ENCODE measurements at regions not wholly inside any gene's neighbourhood (a gene's known extent, or its start where the extent isn't known, plus 50 kb on each side); places are given as distances from the start of the nearest gene placed in this dataset.

GRCh38 chr2:162915858-162916257 is 77.3 kb upstream of the KCNH7 start:
- no peak overlapping the region for H3K4me3 ChIP-seq
- 82% methylated on average over 7 of the region's 8 CpGs for WGBS (ENCODE audit: insufficient coverage, low coverage, low lambda C conversion rate, missing lambda C conversion rate)
- intact Hi-C loops (cut with DNase I): no loop called here
- no peak for DNase-seq
- no peaks in the 10 kb centered on the region for H3K27me3 ChIP-seq
- H3K9me3 ChIP-seq: no peaks in the 10 kb centered on the region
- no peak for TF ChIP-seq CTCF (IDR thresholded peaks at IDR 0.05)
- no peak for ATAC-seq
- no peak overlapping the region for H3K27ac ChIP-seq
- H3K36me3 ChIP-seq: no peaks in the 10 kb centered on the region
- H3K4me1 ChIP-seq: no peaks in the 10 kb centered on the region

- intact Hi-C loops (cut with DNase I): no loop called here
- Histone ChIP-seq H3K4me1 (no peaks in the 10 kb centered on the region), H3K4me3 (no peak overlapping the region), H3K36me3 (no peaks in the 10 kb centered on the region), H3K27ac (no peak overlapping the region), H3K9me3 (no peaks in the 10 kb centered on the region), H3K27me3 (no peaks in the 10 kb centered on the region)
- no peak for TF ChIP-seq CTCF (IDR thresholded peaks at IDR 0.05)
- 77% methylated on average over 2 of the region's 2 CpGs for WGBS (ENCODE audit: insufficient coverage, low coverage, low lambda C conversion rate, missing lambda C conversion rate)
- ATAC-seq: no peak
- no peak for DNase-seq
Observed at GRCh38 chr2:162914161-162914560, 75.6 kb upstream of the KCNH7 start.

- no peaks in the 10 kb centered on the region for H3K36me3 ChIP-seq
- H3K27ac ChIP-seq: no peak overlapping the region
Observed at GRCh38 chr2:162912787-162913186, 74.2 kb upstream of the KCNH7 start.

GRCh38 chr2:162908567-162908966 is 70.0 kb upstream of the KCNH7 start:
- WGBS (ENCODE audit: insufficient coverage, low coverage, low lambda C conversion rate, missing lambda C conversion rate): 39% methylated on average over 2 of the region's 2 CpGs
- TF ChIP-seq CTCF (IDR thresholded peaks at IDR 0.05) (no peak), POLR2A (IDR thresholded peaks at IDR 0.05) (no peak)
- Histone ChIP-seq H3K4me3 (no peak overlapping the region), H3K27ac (no peak overlapping the region), H3K9me3 (no peaks in the 10 kb centered on the region), H3K4me1 (no peaks in the 10 kb centered on the region), H3K27me3 (no peaks in the 10 kb centered on the region), H3K36me3 (no peaks in the 10 kb centered on the region)
- no peak for ATAC-seq
- intact Hi-C loops (cut with DNase I): loop anchor here in 1 of 2 donors (10.0 kb wide), 1 partner anchor 226 kb away; no protein-coding TSS in a partner anchor
- no peak for DNase-seq

More at GRCh38 chr2:162912787-162913186, 74.2 kb upstream of the KCNH7 start:
- no peaks in the 10 kb centered on the region for H3K9me3 ChIP-seq
- H3K27me3 ChIP-seq: no peaks in the 10 kb centered on the region
- no peak for TF ChIP-seq CTCF (IDR thresholded peaks at IDR 0.05)
- no peak for TF ChIP-seq POLR2A (IDR thresholded peaks at IDR 0.05)
- 67% methylated on average over 2 of the region's 2 CpGs for WGBS (ENCODE audit: insufficient coverage, low coverage, low lambda C conversion rate, missing lambda C conversion rate)
- no peak for ATAC-seq
- H3K4me1 ChIP-seq: no peaks in the 10 kb centered on the region
- intact Hi-C loops (cut with DNase I): no loop called here
- no peak for DNase-seq
- no peak overlapping the region for H3K4me3 ChIP-seq
